B cell (primary cell): ENCODE measurements at regions not wholly inside any gene's neighbourhood (a gene's known extent, or its start where the extent isn't known, plus 50 kb on each side); places are given as distances from the start of the nearest gene placed in this dataset.

Experiments
- ATAC-seq: fragments of 200-7000 bp; cut with Tn5 transposase; one replicate; pipeline ENCODE4 v1.10.0; 2021; ENCODE audit warnings: low read depth, mild to moderate bottlenecking, moderate number of reproducible peaks, moderate library complexity
- CTCF ChIA-PET: fragments of 350-600 bp; sonication (Branson Sonifier 250); formaldehyde crosslinking; loops from one replicate; lab custom pipeline; 2021; ENCODE audit warnings: antibody characterized with exemption, inconsistent platforms; lab: Charles Lee
- POLR2A ChIA-PET: fragments of 350-600 bp; sonication (Branson Sonifier 250); formaldehyde crosslinking; loops from one replicate; lab custom pipeline; 2021; ENCODE audit warnings: antibody characterized with exemption; lab: Charles Lee
- DNase-seq: peaks from one replicate; pipeline ENCODE4 v3.0.0; 2013
- H2AFZ ChIP-seq: 2 replicates; pipeline ENCODE4 v1.6.1; 2012; ENCODE audit warnings: mild to moderate bottlenecking, low read depth, low read length; ENCODE audit not compliant: insufficient read depth, poor library complexity, severe bottlenecking
- H3K27ac ChIP-seq, 2 donors: 1 replicate in 1 of 2; 2 replicates in 1 of 2; pipeline ENCODE4 v1.5.1; 2012 to 2013; ENCODE audit warnings: low read length in 2 of 2, mild to moderate bottlenecking in 2 of 2, moderate library complexity in 1 of 2
- H3K27me3 ChIP-seq, 4 experiments: fragments of 200-600 bp in 1 of 4; sonication (generic) in 1 of 4; replicated peaks in 1 of 4; 1 replicate in 2 of 4; 2 replicates in 2 of 4; pipeline versions ENCODE4 v1.6.1 to v1.7.0; 2013 to 2016; ENCODE audit warnings: low read length in 3 of 4, mild to moderate bottlenecking in 2 of 4, mixed read lengths in 1 of 4, moderate library complexity in 1 of 4; ENCODE audit not compliant: insufficient read depth in 4 of 4, control insufficient read depth in 3 of 4; ENCODE audit errors: control extremely low read depth in 1 of 4
- H3K36me3 ChIP-seq, 2 experiments: replicated peaks in 1 of 2; 1 replicate in 1 of 2; 2 replicates in 1 of 2; pipeline versions ENCODE4 v1.6.1 to v1.7.1; 2013; ENCODE audit warnings: low read length in 1 of 2; ENCODE audit not compliant: insufficient read depth in 2 of 2, control insufficient read depth in 1 of 2; ENCODE audit errors: control extremely low read depth in 1 of 2, extremely low read depth in 1 of 2
- H3K4me1 ChIP-seq, 2 donors: fragments of 200-600 bp in 1 of 2; sonication (generic) in 1 of 2; 1 replicate in 1 of 2; 2 replicates in 1 of 2; pipeline versions ENCODE4 v1.5.1 to v1.6.1; 2013 to 2017; ENCODE audit warnings: low read length in 2 of 2; ENCODE audit not compliant: control insufficient read depth in 2 of 2, insufficient read depth in 2 of 2
- H3K4me2 ChIP-seq: replicated peaks from 2 replicates; pipeline ENCODE3; 2012; ENCODE audit warnings: mild to moderate bottlenecking, low read depth, low read length; ENCODE audit not compliant: poor library complexity, severe bottlenecking
- H3K4me3 ChIP-seq, 5 experiments: fragments of 200-600 bp in 1 of 5; sonication (generic) in 1 of 5; 1 replicate in 3 of 5; 2 replicates in 2 of 5; pipeline versions ENCODE4 v1.5.1 to v1.7.0; 2011 to 2016; ENCODE audit warnings: low read length in 4 of 5, mild to moderate bottlenecking in 4 of 5, low read depth in 2 of 5, control low read depth in 1 of 5, moderate library complexity in 1 of 5; ENCODE audit not compliant: insufficient read depth in 1 of 5; ENCODE audit errors: control extremely low read depth in 1 of 5, extremely low read depth in 1 of 5
- H3K79me2 ChIP-seq: fragments of 200-600 bp; sonication (generic); one replicate; pipeline ENCODE4 v1.6.0; 2016; ENCODE audit warnings: low read length; ENCODE audit not compliant: control insufficient read depth, insufficient read depth
- H3K9ac ChIP-seq: fragments of 200-600 bp; sonication (generic); 2 replicates; pipeline ENCODE4 v1.6.1; 2017; ENCODE audit warnings: mild to moderate bottlenecking, low read length, moderate library complexity
- H3K9me3 ChIP-seq, 3 donors: one replicate each; pipeline versions ENCODE4 v1.6.1 to v1.7.1; 2013; ENCODE audit warnings: low read length in 2 of 3; ENCODE audit not compliant: control insufficient read depth in 2 of 3, insufficient read depth in 1 of 3; ENCODE audit errors: control extremely low read depth in 1 of 3
- H4K20me1 ChIP-seq: 2 replicates; pipeline ENCODE4 v1.6.0; 2012; ENCODE audit warnings: mild to moderate bottlenecking, low read length; ENCODE audit not compliant: insufficient read depth, control insufficient read depth, poor library complexity, severe bottlenecking
- H3K27ac Mint-ChIP-seq: one replicate; pipeline ENCODE4 v1.8.0; 2021; ENCODE audit warnings: mixed read lengths
- H3K27me3 Mint-ChIP-seq: one replicate; pipeline ENCODE4 v1.8.0; 2021; ENCODE audit warnings: mixed read lengths
- H3K4me1 Mint-ChIP-seq: one replicate; pipeline ENCODE4 v1.8.0; 2021; ENCODE audit warnings: mixed read lengths
- H3K4me3 Mint-ChIP-seq: one replicate; pipeline ENCODE4 v1.8.0; 2021; ENCODE audit warnings: mixed read lengths
- H3K9me3 Mint-ChIP-seq: one replicate; pipeline ENCODE4 v1.8.0; 2022; ENCODE audit warnings: mixed read lengths; ENCODE audit not compliant: insufficient read depth
- CTCF ChIP-seq: fragments of 200-600 bp; IDR thresholded peaks from one replicate; pipeline ENCODE4 v1.8.0; 2022; ENCODE audit warnings: antibody characterized with exemption, mild to moderate bottlenecking
- EZH2 ChIP-seq: IDR thresholded peaks from 2 replicates; pipeline ENCODE4 v1.6.1; 2012; ENCODE audit warnings: borderline replicate concordance, low read depth, mild to moderate bottlenecking, moderate library complexity, low read length; ENCODE audit not compliant: insufficient read depth, poor library complexity, severe bottlenecking
- WGBS: methylation state at CpG from one replicate; pipeline ENCODE4 v1.1.5; 2013; ENCODE audit warnings: missing lambda C conversion rate; ENCODE audit not compliant: insufficient coverage; 5-methylcytosine and 5-hydroxymethylcytosine counted together
- intact Hi-C: fragments of 100-400 bp; cut with micrococcal nuclease; formaldehyde crosslinking; loops from one replicate; pipeline ENCODE4 v1.10.0; 2022

GRCh38 chr6:80440496-80441115, 334.1 kb downstream of the BCKDHB start:
- DNase-seq (no peak), ATAC-seq (no peak)
- Histone ChIP-seq H3K4me1 (no peaks in the 10 kb centered on the region), H3K9me3 (no peaks in the 10 kb centered on the region), H2AFZ (no peak overlapping the region), H4K20me1 (no peaks in the 10 kb centered on the region), H3K4me3 (no peak overlapping the region), H3K27ac (no peak overlapping the region), H3K4me2 (no peak overlapping the region), H3K36me3 (no peaks in the 10 kb centered on the region), H3K27me3 (no peaks in the 10 kb centered on the region), H3K9ac (no peak overlapping the region), H3K79me2 (no peaks in the 10 kb centered on the region)
- POLR2A ChIA-PET: no interaction called here
- Mint-ChIP-seq H3K9me3 (no peaks in the 10 kb centered on the region), H3K27ac (no peak overlapping the region), H3K4me3 (no peak overlapping the region), H3K27me3 (no peaks in the 10 kb centered on the region), H3K4me1 (no peaks in the 10 kb centered on the region)
- 100% methylated on average over 1 of the region's 6 CpGs for WGBS
- intact Hi-C loops: no loop called here
- CTCF ChIA-PET: no interaction called here
- no peak for TF ChIP-seq EZH2
- TF ChIP-seq CTCF: no peak

- no peaks in the 10 kb centered on the region for H3K9me3 Mint-ChIP-seq
- DNase-seq (no peak), ATAC-seq (no peak)
- no peaks in the 10 kb centered on the region for H3K36me3 ChIP-seq
- H3K79me2 ChIP-seq: no peaks in the 10 kb centered on the region
- TF ChIP-seq CTCF (no peak), EZH2 (no peak)
- no peak overlapping the region for H3K27ac Mint-ChIP-seq
- no peaks in the 10 kb centered on the region for H3K27me3 Mint-ChIP-seq
- POLR2A ChIA-PET: no interaction called here
- H4K20me1 ChIP-seq: no peaks in the 10 kb centered on the region
- H3K27me3 ChIP-seq: no peaks in the 10 kb centered on the region
- H3K4me1 ChIP-seq: no peaks in the 10 kb centered on the region
- H3K27ac ChIP-seq: no peak overlapping the region
- no peak overlapping the region for H3K4me2 ChIP-seq
- intact Hi-C loops: no loop called here
- CTCF ChIA-PET: no interaction called here
- no peak overlapping the region for H3K4me3 ChIP-seq
- H2AFZ ChIP-seq: no peak overlapping the region
- H3K9ac ChIP-seq: no peak overlapping the region
- H3K4me1 Mint-ChIP-seq: no peaks in the 10 kb centered on the region
- H3K9me3 ChIP-seq: no peaks in the 10 kb centered on the region
- H3K4me3 Mint-ChIP-seq: no peak overlapping the region
Observed at GRCh38 chr6:80439721-80440470, 333.4 kb downstream of the BCKDHB start.
